Erythroblast (primary cell): ENCODE measurements at regions not wholly inside any gene's neighbourhood (a gene's known extent, or its start where the extent isn't known, plus 50 kb on each side); places are given as distances from the start of the nearest gene placed in this dataset.
"Not testable (repeated sequence)": the region's sequence is repeated elsewhere in the genome, so short reads cannot be mapped to it uniquely, and the experiment has no call there.

Experiments used
- GATA1 ChIP-seq: IDR thresholded peaks from 2 replicates; pipeline ENCODE4 v1.6.1; 2011; ENCODE audit warnings: low read depth, mild to moderate bottlenecking, control low read depth, low read length, moderate library complexity
- POLR2A ChIP-seq: IDR thresholded peaks from 2 replicates; pipeline ENCODE4 v1.6.1; 2011; ENCODE audit warnings: mild to moderate bottlenecking, low read length

GRCh38 chr1:95797761-95798160 lies 563.8 kb downstream of the RWDD3 start:
- TF ChIP-seq POLR2A, GATA1: not testable (repeated sequence)
